ENCODE measurements at regions not wholly inside any gene's neighbourhood (a gene's known extent, or its start where the extent isn't known, plus 50 kb on each side); places are given as distances from the start of the nearest gene placed in this dataset.

DNA sequence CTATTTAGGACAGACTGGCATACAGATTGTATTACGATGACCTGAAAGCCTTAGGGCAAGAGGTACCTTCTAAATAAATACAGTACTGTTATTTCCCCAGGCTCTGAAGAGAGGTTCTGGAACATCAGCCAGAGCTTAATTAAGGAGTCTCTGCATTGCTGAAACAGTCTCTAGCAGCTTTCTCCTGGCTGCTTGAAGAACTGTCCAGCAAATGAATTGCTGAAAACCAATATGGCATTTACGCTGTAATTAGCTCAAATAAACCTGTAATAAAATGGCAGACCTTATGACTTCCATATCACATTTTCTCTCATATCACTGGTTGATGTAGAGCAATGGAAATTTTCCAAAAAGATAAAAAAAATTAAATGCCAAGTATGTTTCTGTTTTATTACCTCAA, 636.3 kb downstream of the GABRG2 start:
- in situ Hi-C loops (cut with MboI; ENCODE audit: low sequenced_read_pairs, unreplicated experiment) = no loop called here
- TF ChIP-seq, protein P1, sequence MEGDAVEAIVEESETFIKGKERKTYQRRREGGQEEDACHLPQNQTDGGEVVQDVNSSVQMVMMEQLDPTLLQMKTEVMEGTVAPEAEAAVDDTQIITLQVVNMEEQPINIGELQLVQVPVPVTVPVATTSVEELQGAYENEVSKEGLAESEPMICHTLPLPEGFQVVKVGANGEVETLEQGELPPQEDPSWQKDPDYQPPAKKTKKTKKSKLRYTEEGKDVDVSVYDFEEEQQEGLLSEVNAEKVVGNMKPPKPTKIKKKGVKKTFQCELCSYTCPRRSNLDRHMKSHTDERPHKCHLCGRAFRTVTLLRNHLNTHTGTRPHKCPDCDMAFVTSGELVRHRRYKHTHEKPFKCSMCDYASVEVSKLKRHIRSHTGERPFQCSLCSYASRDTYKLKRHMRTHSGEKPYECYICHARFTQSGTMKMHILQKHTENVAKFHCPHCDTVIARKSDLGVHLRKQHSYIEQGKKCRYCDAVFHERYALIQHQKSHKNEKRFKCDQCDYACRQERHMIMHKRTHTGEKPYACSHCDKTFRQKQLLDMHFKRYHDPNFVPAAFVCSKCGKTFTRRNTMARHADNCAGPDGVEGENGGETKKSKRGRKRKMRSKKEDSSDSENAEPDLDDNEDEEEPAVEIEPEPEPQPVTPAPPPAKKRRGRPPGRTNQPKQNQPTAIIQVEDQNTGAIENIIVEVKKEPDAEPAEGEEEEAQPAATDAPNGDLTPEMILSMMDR (IDR thresholded peaks at IDR 0.05; ENCODE audit: borderline replicate concordance, control extremely low read depth, extremely low read depth, insufficient read depth, missing control alignments) = no peak

DNA sequence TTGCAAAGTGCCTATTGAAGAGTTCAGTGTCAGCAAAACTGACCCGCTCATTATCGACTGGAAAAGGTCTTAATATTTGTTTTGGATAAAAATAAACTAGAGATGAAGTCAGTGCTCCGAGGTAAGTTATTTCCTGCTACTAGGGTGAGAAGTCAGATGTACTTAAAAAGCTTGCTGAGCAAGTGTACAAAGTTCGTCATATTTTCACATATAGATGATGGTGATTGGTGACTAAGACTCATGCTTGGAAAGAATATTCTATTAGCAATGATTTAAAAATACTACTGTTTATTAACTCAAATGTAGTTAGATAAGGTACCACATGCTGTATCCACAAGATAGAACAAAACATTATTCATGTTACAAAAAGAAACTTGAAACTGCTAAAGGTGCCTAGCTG, 643.7 kb downstream of the GABRG2 start:
- in situ Hi-C loops (cut with MboI; ENCODE audit: low sequenced_read_pairs, unreplicated experiment) = no loop called here
- TF ChIP-seq, protein P1 (IDR thresholded peaks at IDR 0.05; ENCODE audit: borderline replicate concordance, control extremely low read depth, extremely low read depth, insufficient read depth, missing control alignments) = no peak
- DNase-seq (ENCODE audit: low spot score) = no peak

More for the DNA sequence above, 636.3 kb downstream of the GABRG2 start:
- DNase-seq (ENCODE audit: low spot score) = no peak

DNA sequence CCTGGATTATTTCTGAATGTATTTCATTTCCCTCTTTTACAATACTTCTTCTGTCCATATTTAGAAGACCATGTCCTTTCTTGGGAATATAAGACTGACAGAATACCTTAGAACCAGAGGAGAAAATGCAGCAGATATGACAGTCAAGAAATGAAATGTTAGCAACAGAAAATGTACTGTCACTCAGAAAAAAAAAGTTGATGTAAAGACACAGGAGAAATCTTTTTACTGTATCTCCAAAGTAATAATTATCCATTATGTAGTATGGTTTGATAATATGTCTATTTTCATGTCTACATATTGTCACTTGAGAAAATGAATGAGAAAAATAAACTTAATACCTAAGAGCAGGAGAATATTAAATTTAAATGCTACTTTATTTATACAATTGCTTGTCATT, 652.1 kb downstream of the GABRG2 start:
- in situ Hi-C loops (cut with MboI; ENCODE audit: low sequenced_read_pairs, unreplicated experiment) = no loop called here
- no peak for DNase-seq (ENCODE audit: low spot score)
- TF ChIP-seq, protein P1 (IDR thresholded peaks at IDR 0.05; ENCODE audit: borderline replicate concordance, control extremely low read depth, extremely low read depth, insufficient read depth, missing control alignments) = no peak

DNA sequence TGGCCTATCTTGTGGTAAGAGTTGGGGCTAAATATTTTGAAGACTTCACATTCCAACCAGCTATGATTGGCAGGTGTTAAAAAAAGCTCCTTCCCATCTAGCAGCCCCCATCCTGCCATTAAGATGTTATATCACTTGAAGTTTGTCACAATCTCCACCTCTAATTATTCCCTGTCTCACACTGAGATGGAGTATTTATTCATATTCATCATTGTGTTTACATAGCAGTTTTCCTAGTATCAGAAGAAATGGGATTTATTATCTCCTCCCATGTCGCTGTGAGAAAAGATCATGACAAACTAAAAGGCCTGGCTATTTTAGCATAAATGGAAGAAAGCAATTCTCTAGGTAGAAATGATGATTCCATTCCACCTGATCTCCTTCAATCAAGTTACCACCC, 653.6 kb downstream of the GABRG2 start:
- TF ChIP-seq, protein P1 (IDR thresholded peaks at IDR 0.05; ENCODE audit: borderline replicate concordance, control extremely low read depth, extremely low read depth, insufficient read depth, missing control alignments) = no peak
- no peak for DNase-seq (ENCODE audit: low spot score)
- in situ Hi-C loops (cut with MboI; ENCODE audit: low sequenced_read_pairs, unreplicated experiment) = no loop called here

DNA sequence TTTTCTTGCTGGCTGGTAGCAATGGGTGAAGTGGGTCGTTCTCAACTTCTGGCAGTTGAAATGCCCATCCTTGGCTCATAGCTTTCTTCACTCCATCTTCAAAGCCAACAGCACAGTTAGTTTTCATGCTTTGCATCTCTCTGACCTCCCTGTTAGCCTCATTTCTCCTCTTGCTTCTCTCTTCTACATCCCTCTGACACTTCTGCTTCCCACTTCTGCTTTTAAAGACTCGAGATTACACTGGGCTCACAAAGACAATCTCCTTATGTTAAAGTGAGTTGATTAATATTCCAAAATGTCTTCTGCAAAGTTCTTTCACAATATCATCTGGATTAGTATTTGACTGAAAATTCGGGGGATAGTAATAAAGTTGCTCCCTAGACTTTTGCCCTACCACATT, 684.8 kb upstream of the CCNG1 start:
- DNase-seq (ENCODE audit: low spot score) = no peak
- in situ Hi-C loops (cut with MboI; ENCODE audit: low sequenced_read_pairs, unreplicated experiment) = no loop called here
- TF ChIP-seq, protein P1 (IDR thresholded peaks at IDR 0.05; ENCODE audit: borderline replicate concordance, control extremely low read depth, extremely low read depth, insufficient read depth, missing control alignments) = no peak

DNA sequence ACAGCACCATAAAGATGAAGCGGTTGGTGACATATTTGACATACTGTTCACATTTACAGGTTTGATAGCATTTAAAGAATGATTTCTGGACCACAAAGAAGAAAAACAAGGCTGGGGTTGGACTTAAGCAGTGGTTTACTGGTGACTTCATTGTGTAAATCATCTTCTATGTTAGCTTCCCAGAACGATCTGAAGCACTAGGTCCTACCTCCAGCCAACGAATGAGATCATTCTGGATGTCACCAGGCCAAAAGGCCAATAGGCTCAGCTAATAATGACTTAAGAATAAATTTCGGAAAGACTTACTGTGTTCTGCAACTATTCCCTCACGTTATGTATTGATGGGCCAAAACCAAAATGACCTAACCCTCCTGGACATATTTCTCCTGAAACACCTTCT, 675.3 kb upstream of the CCNG1 start:
- TF ChIP-seq, protein P1 (IDR thresholded peaks at IDR 0.05; ENCODE audit: borderline replicate concordance, control extremely low read depth, extremely low read depth, insufficient read depth, missing control alignments) = no peak
- in situ Hi-C loops (cut with MboI; ENCODE audit: low sequenced_read_pairs, unreplicated experiment) = no loop called here
- DNase-seq (ENCODE audit: low spot score) = no peak

DNA sequence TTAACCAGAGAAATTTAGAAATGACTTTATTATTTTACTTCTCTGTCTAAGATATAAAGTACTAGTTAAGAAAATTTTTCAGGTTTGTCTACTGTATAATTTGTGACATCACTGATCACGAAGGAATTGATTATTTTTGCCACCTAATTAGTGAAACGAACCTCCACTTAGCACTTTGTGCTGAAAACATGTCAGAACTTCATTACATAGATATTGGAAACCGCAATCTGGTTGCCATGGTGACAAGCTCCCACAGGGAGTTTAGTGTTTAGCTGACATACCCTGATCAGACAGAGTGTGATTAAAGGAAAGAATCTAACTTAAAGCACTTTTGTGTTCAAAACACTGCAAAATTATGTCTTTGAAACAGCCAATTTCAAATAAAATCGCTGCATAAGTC, 668.4 kb upstream of the CCNG1 start:
- in situ Hi-C loops (cut with MboI; ENCODE audit: low sequenced_read_pairs, unreplicated experiment) = no loop called here
- TF ChIP-seq, protein P1 (IDR thresholded peaks at IDR 0.05; ENCODE audit: borderline replicate concordance, control extremely low read depth, extremely low read depth, insufficient read depth, missing control alignments) = no peak
- no peak for DNase-seq (ENCODE audit: low spot score)
